Right cardiac atrium (tissue), 5 donors: ENCODE measurements at regions not wholly inside any gene's neighbourhood (a gene's known extent, or its start where the extent isn't known, plus 50 kb on each side); places are given as distances from the start of the nearest gene placed in this dataset.
A peak's percentile ranks its signal among the peaks of the same experiment; 100 is the strongest.

Experiments
- ATAC-seq, 2 donors: fragments of 200-7000 bp; cut with Tn5 transposase; one replicate each; pipeline versions ENCODE4 v1.8.0 to v1.9.1; 2020; ENCODE audit warnings: moderate library complexity in 2 of 2, mild to moderate bottlenecking in 1 of 2
- DNase-seq, 3 donors: peaks; one replicate each; pipeline ENCODE4 v3.0.0-alpha.2; 2020
- H3K27ac ChIP-seq: one replicate; pipeline ENCODE4 v1.5.1; 2013; ENCODE audit warnings: mild to moderate bottlenecking, low read length, control low read depth, moderate library complexity
- H3K27me3 ChIP-seq: one replicate; pipeline ENCODE4 v1.6.1; 2013; ENCODE audit not compliant: control insufficient read depth, insufficient read depth
- H3K4me1 ChIP-seq: one replicate; pipeline ENCODE4 v1.6.1; 2013; ENCODE audit warnings: low read length; ENCODE audit not compliant: control insufficient read depth, insufficient read depth
- H3K4me3 ChIP-seq: one replicate; pipeline ENCODE4 v1.5.1; 2013; ENCODE audit warnings: low read length, control low read depth
- H3K9me3 ChIP-seq: one replicate; pipeline ENCODE4 v1.6.1; 2013; ENCODE audit warnings: low read length; ENCODE audit not compliant: control insufficient read depth
- WGBS: extraction: QIAGEN DNeasy Blood & Tissue Kit; methylation state at CpG from one replicate; pipeline ENCODE4 v1.1.7; 2013; 5-methylcytosine and 5-hydroxymethylcytosine counted together
- intact Hi-C, 4 donors: fragments of 100-400 bp; cut with DNase I; formaldehyde crosslinking; loops; one replicate each; pipeline versions ENCODE4 v1.11.0 to v1.14.0; 2022 to 2023
- donor health status: healthy with polysubstance abuse.
- donor health status: DM: no; HTN: yes; CAD: no.
- donor health status: DM: no; HTN: no; CAD: no.
- donor health status: DM: no; HTN: yes; CAD: no; lungs with severe emphysema.
- donor health status: DM: yes; HTN: yes; CAD: no.

GRCh38 chr18:78924301-78924700 lies 55.3 kb upstream of the SALL3 start:
- DNase-seq (no peak), ATAC-seq (no peak)
- Histone ChIP-seq H3K27me3 (no peaks in the 10 kb centered on the region), H3K4me1 (no peaks in the 10 kb centered on the region), H3K4me3 (no peak overlapping the region), H3K27ac (no peak overlapping the region), H3K9me3 (no peaks in the 10 kb centered on the region)
- 88% methylated on average over 14 of the region's 14 CpGs for WGBS
- intact Hi-C loops = no loop called here

- DNase-seq (no peak), ATAC-seq (no peak)
- 88% methylated on average over 43 of the region's 43 CpGs for WGBS
- Histone ChIP-seq H3K4me3 (no peak overlapping the region), H3K4me1 (no peaks in the 10 kb centered on the region), H3K27me3 (no peaks in the 10 kb centered on the region), H3K9me3 (no peaks in the 10 kb centered on the region), H3K27ac (no peak overlapping the region)
- intact Hi-C loops = no loop called here
Measured at GRCh38 chr18:78924786-78925540, 54.7 kb upstream of the SALL3 start.

GRCh38 chr18:78925557-78926242 lies 53.9 kb upstream of the SALL3 start:
- DNase-seq (peak in 1 of 3 donors; percentile 23), ATAC-seq (no peak)
- Histone ChIP-seq H3K27ac (no peak overlapping the region), H3K9me3 (no peaks in the 10 kb centered on the region), H3K4me1 (no peaks in the 10 kb centered on the region), H3K27me3 (no peaks in the 10 kb centered on the region), H3K4me3 (no peak overlapping the region)
- 94% methylated on average over 52 of the region's 52 CpGs for WGBS
- intact Hi-C loops = no loop called here

GRCh38 chr18:78926243-78926615 lies 53.4 kb upstream of the SALL3 start:
- 90% methylated on average over 12 of the region's 12 CpGs for WGBS
- Histone ChIP-seq H3K27me3 (no peaks in the 10 kb centered on the region), H3K4me1 (no peaks in the 10 kb centered on the region), H3K4me3 (no peak overlapping the region), H3K9me3 (no peaks in the 10 kb centered on the region), H3K27ac (no peak overlapping the region)
- DNase-seq (peak in 1 of 3 donors; percentile 24), ATAC-seq (no peak)
- intact Hi-C loops = no loop called here

- WGBS = 73% methylated on average over 10 of the region's 10 CpGs
- ATAC-seq = no peak
- no peak overlapping the region for H3K4me3 ChIP-seq
Measured at GRCh38 chr18:78927156-78927555, 52.5 kb upstream of the SALL3 start.

GRCh38 chr18:78927616-78928015 lies 52.0 kb upstream of the SALL3 start:
- no peaks in the 10 kb centered on the region for H3K27me3 ChIP-seq
- no peak for DNase-seq
- H3K27ac ChIP-seq = no peak overlapping the region
- intact Hi-C loops = no loop called here
- H3K4me3 ChIP-seq = no peak overlapping the region
- H3K9me3 ChIP-seq = no peaks in the 10 kb centered on the region
- 91% methylated on average over 11 of the region's 11 CpGs for WGBS
- ATAC-seq = no peak
- no peaks in the 10 kb centered on the region for H3K4me1 ChIP-seq

More at GRCh38 chr18:78927156-78927555, 52.5 kb upstream of the SALL3 start:
- Histone ChIP-seq H3K9me3 (no peaks in the 10 kb centered on the region), H3K27ac (no peak overlapping the region), H3K27me3 (no peaks in the 10 kb centered on the region), H3K4me1 (no peaks in the 10 kb centered on the region)
- DNase-seq = no peak
- intact Hi-C loops = no loop called here

- H3K27me3 ChIP-seq = no peaks in the 10 kb centered on the region
- H3K9me3 ChIP-seq = no peaks in the 10 kb centered on the region
- no peak for ATAC-seq
- H3K4me3 ChIP-seq = no peak overlapping the region
- intact Hi-C loops = no loop called here
- H3K27ac ChIP-seq = no peak overlapping the region
- H3K4me1 ChIP-seq = no peaks in the 10 kb centered on the region
- 91% methylated on average over 16 of the region's 16 CpGs for WGBS
- DNase-seq = peak in 1 of 3 donors; percentile 12
Measured at GRCh38 chr18:78928076-78928475, 51.5 kb upstream of the SALL3 start.

DNA sequence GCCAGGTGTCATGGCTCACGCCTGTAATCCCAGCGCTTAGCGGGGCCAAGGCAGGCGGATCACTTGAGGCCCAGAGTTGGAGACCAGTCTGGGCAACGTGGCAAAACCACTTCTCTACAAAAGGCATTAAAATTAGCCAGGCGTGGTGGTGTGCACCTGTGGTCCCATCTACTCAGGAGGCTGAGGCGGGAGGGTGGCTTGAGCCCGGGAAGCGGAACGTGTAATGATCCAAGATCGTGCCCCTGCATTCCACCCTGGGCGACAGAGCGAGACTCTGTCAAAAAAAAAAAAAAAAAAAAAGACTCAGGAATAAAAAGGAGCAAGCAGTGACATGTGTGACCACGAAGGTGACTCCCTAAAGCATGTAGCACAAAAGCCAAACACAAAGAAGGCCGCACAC lies 50.1 kb upstream of the SALL3 start:
- intact Hi-C loops = no loop called here
- H3K27me3 ChIP-seq = no peaks in the 10 kb centered on the region
- H3K27ac ChIP-seq = no peak overlapping the region
- H3K4me1 ChIP-seq = no peaks in the 10 kb centered on the region
- DNase-seq (no peak), ATAC-seq (no peak)
- H3K4me3 ChIP-seq = no peak overlapping the region
- WGBS = 87% methylated on average over 15 of the region's 15 CpGs
- H3K9me3 ChIP-seq = no peaks in the 10 kb centered on the region
